IgD-negative memory B cell (primary cell): ENCODE measurements at regions not wholly inside any gene's neighbourhood (a gene's known extent, or its start where the extent isn't known, plus 50 kb on each side); places are given as distances from the start of the nearest gene placed in this dataset.

Source experiments
- H3K27ac Mint-ChIP-seq, 3 donors: one replicate each; pipeline ENCODE4 v1.8.0; 2020 to 2022; ENCODE audit warnings: mild to moderate bottlenecking in 3 of 3, mixed read lengths in 3 of 3, moderate library complexity in 1 of 3
- H3K27me3 Mint-ChIP-seq: one replicate; pipeline ENCODE4 v1.8.0; 2021; ENCODE audit warnings: mixed read lengths
- H3K36me3 Mint-ChIP-seq: one replicate; pipeline ENCODE4 v1.8.0; 2020; ENCODE audit warnings: mild to moderate bottlenecking, mixed read lengths
- H3K4me1 Mint-ChIP-seq, 3 donors: one replicate each; pipeline ENCODE4 v1.8.0; 2020 to 2022; ENCODE audit warnings: mixed read lengths in 3 of 3, mild to moderate bottlenecking in 1 of 3
- H3K4me3 Mint-ChIP-seq, 4 donors: one replicate each; pipeline ENCODE4 v1.8.0; 2020 to 2022; ENCODE audit warnings: mild to moderate bottlenecking in 4 of 4, mixed read lengths in 4 of 4, moderate library complexity in 3 of 4
- H3K9me3 Mint-ChIP-seq, 3 donors: one replicate each; pipeline ENCODE4 v1.8.0; 2020 to 2021; ENCODE audit warnings: mixed read lengths in 3 of 3, mild to moderate bottlenecking in 1 of 3

DNA sequence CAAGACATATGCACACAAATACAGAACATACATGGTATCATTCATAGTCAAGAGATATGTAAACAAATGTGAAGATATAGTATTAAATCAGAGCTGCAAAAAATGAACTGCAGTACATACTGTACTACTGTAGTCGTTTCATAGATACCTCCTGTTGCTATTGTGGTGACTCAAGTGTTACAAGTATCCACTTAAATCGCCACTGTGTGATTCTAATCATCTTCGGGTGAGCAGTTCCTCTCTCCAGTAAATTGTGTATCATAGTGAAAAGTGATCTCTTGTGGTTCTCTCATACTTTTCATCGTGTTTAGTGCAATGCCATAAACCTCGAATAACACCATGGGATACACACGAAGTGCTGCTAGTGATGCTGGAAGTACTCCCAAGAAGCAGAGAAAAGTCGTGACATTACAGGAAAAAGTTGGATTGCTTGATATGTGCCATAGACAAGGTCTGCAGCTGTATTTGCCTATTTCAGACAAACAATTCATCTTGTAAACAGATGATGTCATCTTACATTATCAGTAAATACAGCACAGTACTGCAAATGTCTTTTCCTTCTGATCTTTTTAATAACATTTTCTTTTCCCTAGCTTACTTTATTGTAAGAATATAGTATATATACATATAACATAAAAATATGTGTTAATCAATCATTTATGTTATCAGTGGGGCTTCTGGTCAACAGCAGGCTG lies 222.2 kb downstream of the BCL11A start:
- H3K9me3 Mint-ChIP-seq = peaks cover 0 to 3% (median 3%) of the 10 kb centered on the region in 3 donors
- no peak overlapping the region for H3K4me3 Mint-ChIP-seq
- peak overlapping the region in 1 of 3 donors; percentile 65 for H3K27ac Mint-ChIP-seq
- peaks cover 8 to 15% (median 12%) of the 10 kb centered on the region in 3 donors for H3K4me1 Mint-ChIP-seq
- H3K36me3 Mint-ChIP-seq = peaks cover 3% of the 10 kb centered on the region
- no peaks in the 10 kb centered on the region for H3K27me3 Mint-ChIP-seq

- Mint-ChIP-seq H3K4me1 (peaks cover 0 to 6% (median 6%) of the 10 kb centered on the region in 3 donors), H3K27ac (no peak overlapping the region), H3K4me3 (no peak overlapping the region), H3K27me3 (no peaks in the 10 kb centered on the region), H3K36me3 (peaks cover 2% of the 10 kb centered on the region), H3K9me3 (peaks cover 3 to 11% (median 6%) of the 10 kb centered on the region in 3 donors)
These were observed 224.2 kb downstream of the BCL11A start for GRCh38 chr2:60329225-60329624.

GRCh38 chr2:60324536-60324935 lies 228.9 kb downstream of the BCL11A start:
- Mint-ChIP-seq H3K4me3 (peak overlapping the region in 2 of 4 donors; percentile 12 to 58), H3K9me3 (peaks cover 3 to 11% (median 4%) of the 10 kb centered on the region in 3 donors), H3K4me1 (peaks cover 4 to 24% (median 17%) of the 10 kb centered on the region in 3 donors), H3K27me3 (no peaks in the 10 kb centered on the region), H3K27ac (peak overlapping the region in 1 of 3 donors; percentile 31), H3K36me3 (peaks cover 2% of the 10 kb centered on the region)

DNA sequence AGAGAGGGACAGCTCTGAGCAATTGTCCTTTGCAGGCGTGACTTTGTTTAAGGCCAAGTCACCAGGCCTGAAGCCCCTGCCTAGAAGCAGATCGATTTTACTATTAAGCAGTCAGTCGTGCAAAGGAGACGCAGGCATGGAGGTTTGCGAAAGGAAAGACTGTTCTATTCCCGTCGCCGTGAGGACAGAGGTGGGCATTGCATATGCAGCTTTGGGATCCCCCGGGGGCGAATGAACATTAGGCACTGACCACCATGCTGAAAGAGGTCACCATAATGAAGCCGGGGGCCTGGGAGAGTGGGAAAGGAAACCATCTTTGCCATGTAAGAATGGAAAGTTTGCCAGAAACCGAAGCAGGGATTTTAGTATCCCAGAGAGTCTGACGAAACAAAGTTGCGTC lies 231.6 kb downstream of the BCL11A start:
- no peak overlapping the region for H3K4me3 Mint-ChIP-seq
- H3K36me3 Mint-ChIP-seq = peaks cover 2% of the 10 kb centered on the region
- H3K27me3 Mint-ChIP-seq = peaks cover 1% of the 10 kb centered on the region
- peaks cover 3 to 11% (median 4%) of the 10 kb centered on the region in 3 donors for H3K9me3 Mint-ChIP-seq
- H3K27ac Mint-ChIP-seq = peak overlapping the region in 1 of 3 donors; percentile 54
- H3K4me1 Mint-ChIP-seq = peaks cover 30 to 48% (median 44%) of the 10 kb centered on the region in 3 donors

- H3K4me1 Mint-ChIP-seq = peaks cover 41 to 58% (median 55%) of the 10 kb centered on the region in 3 donors
- no peaks in the 10 kb centered on the region for H3K36me3 Mint-ChIP-seq
- peaks cover 2 to 5% (median 3%) of the 10 kb centered on the region in 3 donors for H3K9me3 Mint-ChIP-seq
- H3K4me3 Mint-ChIP-seq = peak overlapping the region in 1 of 4 donors; percentile 58
- peaks cover 1% of the 10 kb centered on the region for H3K27me3 Mint-ChIP-seq
- H3K27ac Mint-ChIP-seq = peak overlapping the region in 2 of 3 donors; percentile 14 to 88
These were observed 232.7 kb downstream of the BCL11A start for GRCh38 chr2:60320724-60321123.

DNA sequence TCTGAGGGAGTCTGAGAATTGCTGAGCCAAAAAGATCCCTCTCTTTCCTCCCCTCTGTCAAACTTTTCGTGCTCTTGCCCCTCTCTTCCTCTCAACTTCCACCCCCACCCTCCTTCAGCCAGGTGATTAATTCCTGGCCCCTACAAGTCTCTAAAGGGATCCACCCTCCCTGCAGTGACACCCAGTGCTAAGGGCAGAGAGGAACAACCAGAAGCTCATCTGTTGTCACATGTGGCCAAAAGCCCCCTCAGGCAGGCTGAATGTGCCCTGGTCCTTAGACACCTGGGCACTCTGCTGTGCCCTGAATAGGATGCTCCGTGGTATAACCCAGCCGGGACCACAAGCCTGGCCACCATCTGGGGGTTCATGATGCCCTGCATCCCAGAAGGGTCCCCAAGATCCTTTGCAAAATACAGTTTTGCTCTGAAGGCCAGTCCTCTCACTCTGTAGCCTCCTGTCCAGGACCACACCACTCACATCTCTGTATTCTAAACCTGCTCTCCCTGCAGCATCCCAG lies 234.4 kb downstream of the BCL11A start:
- peaks cover 48 to 75% (median 68%) of the 10 kb centered on the region in 3 donors for H3K4me1 Mint-ChIP-seq
- H3K9me3 Mint-ChIP-seq = no peaks in the 10 kb centered on the region
- H3K4me3 Mint-ChIP-seq = peak overlapping the region in 3 of 4 donors; percentile 33 to 80 (median 59)
- no peaks in the 10 kb centered on the region for H3K36me3 Mint-ChIP-seq
- peak overlapping the region in 2 of 3 donors; percentile 64 to 97 for H3K27ac Mint-ChIP-seq
- H3K27me3 Mint-ChIP-seq = peaks cover 1% of the 10 kb centered on the region

GRCh38 chr2:60318544-60318943 lies 234.9 kb downstream of the BCL11A start:
- H3K27ac Mint-ChIP-seq = peak overlapping the region; percentile 64 to 97 (median 94)
- H3K9me3 Mint-ChIP-seq = no peaks in the 10 kb centered on the region
- H3K4me1 Mint-ChIP-seq = peaks cover 53 to 75% (median 70%) of the 10 kb centered on the region in 3 donors
- peak overlapping the region; percentile 14 to 80 (median 26) for H3K4me3 Mint-ChIP-seq
- no peaks in the 10 kb centered on the region for H3K36me3 Mint-ChIP-seq
- H3K27me3 Mint-ChIP-seq = peaks cover 1% of the 10 kb centered on the region

GRCh38 chr2:60317844-60318243 lies 235.6 kb downstream of the BCL11A start:
- Mint-ChIP-seq H3K4me3 (peak overlapping the region; percentile 14 to 80 (median 33)), H3K27ac (peak overlapping the region; percentile 64 to 97 (median 94)), H3K27me3 (peaks cover 1% of the 10 kb centered on the region), H3K9me3 (no peaks in the 10 kb centered on the region), H3K4me1 (peaks cover 56 to 79% (median 74%) of the 10 kb centered on the region in 3 donors), H3K36me3 (no peaks in the 10 kb centered on the region)

DNA sequence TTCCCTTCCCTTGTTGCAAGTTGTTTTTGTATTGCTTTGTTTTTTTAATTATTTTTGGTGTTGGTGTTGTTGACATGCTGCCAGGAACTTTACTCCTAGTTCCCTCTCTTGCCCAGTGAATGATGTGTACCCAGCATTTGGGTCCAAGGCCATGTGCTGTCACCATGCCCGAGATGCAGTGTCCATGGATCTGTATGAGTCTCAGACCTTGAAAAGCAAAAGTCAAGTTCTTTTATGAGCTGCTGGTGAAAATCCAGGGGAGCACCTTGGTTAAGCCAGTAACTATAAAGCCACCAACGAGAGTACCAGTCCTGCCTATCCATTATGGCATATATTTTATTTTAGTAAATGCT lies 236.4 kb downstream of the BCL11A start:
- peaks cover 61 to 82% (median 78%) of the 10 kb centered on the region in 3 donors for H3K4me1 Mint-ChIP-seq
- H3K4me3 Mint-ChIP-seq = peak overlapping the region; percentile 14 to 80 (median 50)
- H3K9me3 Mint-ChIP-seq = no peaks in the 10 kb centered on the region
- H3K36me3 Mint-ChIP-seq = no peaks in the 10 kb centered on the region
- peak overlapping the region; percentile 64 to 97 (median 94) for H3K27ac Mint-ChIP-seq
- H3K27me3 Mint-ChIP-seq = peaks cover 1% of the 10 kb centered on the region

- H3K27ac Mint-ChIP-seq = peak overlapping the region; percentile 64 to 97 (median 94)
- peak overlapping the region; percentile 46 to 83 (median 60) for H3K4me3 Mint-ChIP-seq
- peaks cover 63 to 83% (median 77%) of the 10 kb centered on the region in 3 donors for H3K4me1 Mint-ChIP-seq
- H3K36me3 Mint-ChIP-seq = no peaks in the 10 kb centered on the region
- H3K9me3 Mint-ChIP-seq = no peaks in the 10 kb centered on the region
- H3K27me3 Mint-ChIP-seq = peaks cover 1% of the 10 kb centered on the region
These were observed 236.9 kb downstream of the BCL11A start for GRCh38 chr2:60316381-60317033.

DNA sequence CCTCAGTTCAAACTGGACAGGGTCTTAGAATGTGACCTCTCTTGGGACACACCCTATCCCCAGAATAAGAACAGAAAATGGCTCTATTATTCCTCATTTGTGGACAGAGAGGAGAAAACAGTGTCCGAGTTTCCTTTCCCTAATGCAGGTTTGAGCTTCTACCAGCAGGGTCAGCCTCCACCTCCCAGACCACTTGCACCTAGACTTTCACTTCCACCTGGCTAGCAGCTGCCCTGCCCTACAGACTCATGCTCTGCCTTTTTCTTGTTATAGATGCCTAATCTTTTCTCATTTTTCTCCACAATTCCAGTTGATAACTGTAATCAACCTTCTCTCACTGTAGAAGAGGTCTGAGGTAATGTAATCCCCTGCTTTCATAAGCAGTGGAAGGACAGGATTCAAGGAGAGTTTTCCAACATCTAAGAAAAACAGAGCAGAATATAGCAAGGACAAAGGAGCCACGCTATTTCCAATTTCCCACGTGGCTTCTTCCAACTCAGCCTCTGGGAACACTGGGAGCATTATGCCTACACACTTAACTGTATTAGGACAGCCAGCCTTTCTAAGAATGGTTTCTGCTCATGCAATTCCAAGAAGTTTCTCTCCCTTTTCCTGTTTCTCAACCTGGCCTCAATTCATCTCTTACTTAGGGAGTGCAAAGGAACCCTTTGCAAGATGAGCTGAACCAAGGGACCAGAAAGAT lies 239.8 kb downstream of the BCL11A start:
- H3K27me3 Mint-ChIP-seq = peaks cover 1% of the 10 kb centered on the region
- no peaks in the 10 kb centered on the region for H3K36me3 Mint-ChIP-seq
- H3K27ac Mint-ChIP-seq = peak overlapping the region; percentile 14 to 78 (median 69)
- H3K4me1 Mint-ChIP-seq = peaks cover 84 to 88% (median 85%) of the 10 kb centered on the region in 3 donors
- peak overlapping the region in 3 of 4 donors; percentile 57 to 88 (median 65) for H3K4me3 Mint-ChIP-seq
- no peaks in the 10 kb centered on the region for H3K9me3 Mint-ChIP-seq

DNA sequence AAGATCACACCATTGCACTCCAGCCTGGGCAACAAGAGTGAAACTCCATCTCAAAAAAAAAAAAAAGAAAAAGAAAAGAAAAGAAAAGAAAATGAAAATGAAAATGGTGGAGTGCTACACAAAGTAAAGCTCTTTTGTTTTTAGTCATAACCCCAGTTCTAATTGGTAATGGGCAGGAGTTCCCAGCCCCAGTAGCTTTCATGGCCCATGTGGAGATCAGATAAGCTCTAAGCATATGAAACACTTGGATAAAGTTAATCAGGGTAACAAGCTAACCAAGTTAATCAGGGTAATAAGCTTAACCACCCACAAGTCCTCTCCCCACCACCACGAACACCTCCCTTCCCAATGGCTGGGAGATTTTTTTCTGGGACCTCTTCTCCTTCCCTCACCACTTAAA lies 240.8 kb downstream of the BCL11A start:
- H3K4me1 Mint-ChIP-seq = peaks cover 80 to 84% (median 80%) of the 10 kb centered on the region in 3 donors
- peak overlapping the region in 3 of 4 donors; percentile 57 to 88 (median 65) for H3K4me3 Mint-ChIP-seq
- H3K9me3 Mint-ChIP-seq = no peaks in the 10 kb centered on the region
- peak overlapping the region in 2 of 3 donors; percentile 78 to 83 for H3K27ac Mint-ChIP-seq
- H3K36me3 Mint-ChIP-seq = no peaks in the 10 kb centered on the region
- peaks cover 1% of the 10 kb centered on the region for H3K27me3 Mint-ChIP-seq

DNA sequence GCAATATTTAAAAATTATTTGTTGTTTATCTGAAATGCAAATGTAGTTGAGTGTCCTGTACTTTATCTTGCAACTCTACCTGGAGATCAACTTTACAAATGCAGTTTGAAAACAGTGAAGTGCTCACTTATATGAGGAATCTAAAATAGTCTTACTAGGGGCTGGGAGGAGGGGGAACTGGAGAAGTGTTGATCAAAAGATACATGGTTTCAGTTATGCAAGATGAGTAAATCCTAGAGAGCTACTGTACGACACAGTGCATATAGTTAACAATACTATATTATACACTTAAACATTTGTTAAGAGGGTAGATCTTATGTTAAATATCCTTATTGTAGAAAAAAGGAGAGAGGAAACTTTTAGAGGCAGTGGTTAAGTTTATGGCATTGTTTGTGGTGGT lies 241.9 kb downstream of the BCL11A start:
- Mint-ChIP-seq H3K9me3 (no peaks in the 10 kb centered on the region), H3K27me3 (no peaks in the 10 kb centered on the region), H3K4me3 (peak overlapping the region in 2 of 4 donors; percentile 46 to 58), H3K36me3 (no peaks in the 10 kb centered on the region), H3K27ac (peak overlapping the region in 2 of 3 donors; percentile 23 to 81), H3K4me1 (peaks cover 79 to 80% (median 80%) of the 10 kb centered on the region in 3 donors)

- Mint-ChIP-seq H3K4me1 (peaks cover 68 to 79% (median 70%) of the 10 kb centered on the region in 3 donors), H3K9me3 (no peaks in the 10 kb centered on the region), H3K36me3 (no peaks in the 10 kb centered on the region), H3K27me3 (no peaks in the 10 kb centered on the region), H3K27ac (peak overlapping the region in 1 of 3 donors; percentile 23), H3K4me3 (peak overlapping the region in 2 of 4 donors; percentile 69 to 83)
These were observed 243.4 kb downstream of the BCL11A start for GRCh38 chr2:60309941-60310660.
